ENCODE measurements at regions not wholly inside any gene's neighbourhood (a gene's known extent, or its start where the extent isn't known, plus 50 kb on each side); places are given as distances from the start of the nearest gene placed in this dataset.
A peak's percentile ranks its signal among the peaks of the same experiment; 100 is the strongest.

DNA sequence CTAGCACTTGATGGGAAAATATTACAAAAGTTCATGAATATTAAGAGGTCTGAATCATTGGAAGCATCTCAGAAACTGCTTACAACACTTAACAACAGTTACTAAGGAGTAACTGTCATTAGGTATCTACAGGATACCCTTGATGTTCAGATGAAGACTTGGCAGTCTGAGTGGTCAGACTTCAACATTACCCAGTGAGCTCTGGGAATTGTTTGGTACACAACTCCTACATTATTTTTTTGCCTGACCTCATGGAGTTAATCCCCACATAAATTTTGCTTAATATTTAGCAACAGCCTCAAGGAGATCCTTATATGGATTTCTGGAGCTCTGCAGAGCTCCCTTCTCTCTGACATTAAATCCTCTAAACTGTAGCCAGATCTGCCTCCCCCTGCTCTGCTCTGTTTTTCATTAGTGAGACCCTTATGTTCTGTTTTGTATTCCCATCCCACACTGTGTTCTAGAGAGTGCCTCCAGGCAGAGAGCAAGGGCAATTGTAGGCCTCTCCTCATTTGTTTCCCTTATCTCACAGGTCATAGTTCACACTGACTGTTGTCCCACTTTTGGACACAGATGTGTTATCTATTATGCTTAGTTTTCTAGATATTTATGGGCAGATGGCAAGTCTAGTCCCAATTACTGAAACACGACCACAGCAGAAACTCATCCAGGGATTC lies 368.8 kb downstream of the GASK1B start:
- in situ Hi-C loops (cut with HindIII; ENCODE audit: low sequenced_read_pairs) = no loop called here
- TF ChIP-seq, protein P1, sequence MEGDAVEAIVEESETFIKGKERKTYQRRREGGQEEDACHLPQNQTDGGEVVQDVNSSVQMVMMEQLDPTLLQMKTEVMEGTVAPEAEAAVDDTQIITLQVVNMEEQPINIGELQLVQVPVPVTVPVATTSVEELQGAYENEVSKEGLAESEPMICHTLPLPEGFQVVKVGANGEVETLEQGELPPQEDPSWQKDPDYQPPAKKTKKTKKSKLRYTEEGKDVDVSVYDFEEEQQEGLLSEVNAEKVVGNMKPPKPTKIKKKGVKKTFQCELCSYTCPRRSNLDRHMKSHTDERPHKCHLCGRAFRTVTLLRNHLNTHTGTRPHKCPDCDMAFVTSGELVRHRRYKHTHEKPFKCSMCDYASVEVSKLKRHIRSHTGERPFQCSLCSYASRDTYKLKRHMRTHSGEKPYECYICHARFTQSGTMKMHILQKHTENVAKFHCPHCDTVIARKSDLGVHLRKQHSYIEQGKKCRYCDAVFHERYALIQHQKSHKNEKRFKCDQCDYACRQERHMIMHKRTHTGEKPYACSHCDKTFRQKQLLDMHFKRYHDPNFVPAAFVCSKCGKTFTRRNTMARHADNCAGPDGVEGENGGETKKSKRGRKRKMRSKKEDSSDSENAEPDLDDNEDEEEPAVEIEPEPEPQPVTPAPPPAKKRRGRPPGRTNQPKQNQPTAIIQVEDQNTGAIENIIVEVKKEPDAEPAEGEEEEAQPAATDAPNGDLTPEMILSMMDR (IDR thresholded peaks at IDR 0.05; ENCODE audit: low read depth, low read length) = no peak

DNA sequence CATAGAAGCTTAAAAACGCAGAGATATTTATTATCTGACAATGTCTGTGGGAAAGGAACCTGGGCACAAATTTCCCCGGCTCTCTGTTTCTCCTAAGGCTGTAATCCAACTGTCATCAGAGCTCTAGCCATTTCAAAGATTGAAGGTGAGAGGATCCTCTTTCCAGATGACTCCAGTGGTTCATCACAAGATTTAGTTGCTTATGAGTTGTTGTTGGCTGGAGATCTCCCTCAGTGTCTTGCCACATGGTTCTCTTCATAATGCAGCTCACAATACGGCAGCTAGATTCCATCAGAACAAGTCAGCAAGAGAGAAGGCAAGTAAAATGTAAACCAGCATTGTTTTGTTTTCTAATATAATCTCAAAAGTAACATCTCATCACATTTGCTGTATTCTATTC lies 369.4 kb downstream of the GASK1B start:
- DNase-seq (ENCODE audit: low read depth, low spot score) = no peak
- in situ Hi-C loops (cut with HindIII; ENCODE audit: low sequenced_read_pairs) = no loop called here
- no peak overlapping the region for H3K4me3 ChIP-seq (ENCODE audit: low read depth, low read length)
- TF ChIP-seq, protein P1 (IDR thresholded peaks at IDR 0.05; ENCODE audit: low read depth, low read length) = no peak

More for the DNA sequence above, 368.8 kb downstream of the GASK1B start:
- no peak for DNase-seq (ENCODE audit: low read depth, low spot score)
- H3K4me3 ChIP-seq (ENCODE audit: low read depth, low read length) = no peak overlapping the region

DNA sequence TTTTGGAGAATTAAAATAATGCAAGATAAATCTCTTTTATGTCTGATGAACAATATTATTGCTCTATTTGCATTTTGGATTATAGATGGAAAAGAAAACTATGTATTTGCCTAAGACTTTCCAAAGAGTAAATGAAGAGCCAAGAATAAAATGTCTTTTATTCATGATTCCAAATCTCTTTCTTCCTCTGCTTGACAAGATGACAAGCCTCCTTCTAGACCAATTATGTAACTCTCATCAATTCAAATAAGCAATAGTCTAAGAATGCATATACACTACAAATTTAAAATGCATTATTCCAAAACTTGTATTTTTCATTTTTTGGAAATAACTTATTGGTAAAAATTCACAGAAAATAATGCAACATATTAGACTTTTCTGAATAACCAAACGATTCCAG lies 377.3 kb downstream of the GASK1B start:
- TF ChIP-seq, protein P1 (IDR thresholded peaks at IDR 0.05; ENCODE audit: low read depth, low read length) = no peak
- no peak for DNase-seq (ENCODE audit: low read depth, low spot score)
- in situ Hi-C loops (cut with HindIII; ENCODE audit: low sequenced_read_pairs) = no loop called here
- H3K4me3 ChIP-seq (ENCODE audit: low read depth, low read length) = no peak overlapping the region

DNA sequence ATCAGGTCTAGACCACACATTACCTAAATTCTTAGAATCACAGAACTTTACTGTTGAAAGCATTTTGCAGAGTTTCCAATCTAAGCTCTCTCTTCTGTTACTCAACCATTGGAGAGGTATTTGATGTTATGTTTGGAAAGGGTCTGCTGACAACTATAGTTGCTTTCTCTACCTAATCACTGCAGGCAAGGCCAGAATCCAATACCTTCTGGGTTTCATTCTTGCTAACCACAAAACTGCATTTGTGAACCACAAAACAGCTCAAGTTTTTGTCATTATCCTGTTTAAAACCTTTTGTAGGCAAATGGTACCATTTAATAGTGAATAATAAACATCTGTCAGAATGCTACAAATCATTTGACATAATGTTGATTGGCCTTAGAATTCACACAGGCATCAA lies 380.1 kb downstream of the GASK1B start:
- TF ChIP-seq, protein P1 (IDR thresholded peaks at IDR 0.05; ENCODE audit: low read depth, low read length) = no peak
- H3K4me3 ChIP-seq (ENCODE audit: low read depth, low read length) = no peak overlapping the region
- in situ Hi-C loops (cut with HindIII; ENCODE audit: low sequenced_read_pairs) = no loop called here
- DNase-seq (ENCODE audit: low read depth, low spot score) = peak; percentile 80

DNA sequence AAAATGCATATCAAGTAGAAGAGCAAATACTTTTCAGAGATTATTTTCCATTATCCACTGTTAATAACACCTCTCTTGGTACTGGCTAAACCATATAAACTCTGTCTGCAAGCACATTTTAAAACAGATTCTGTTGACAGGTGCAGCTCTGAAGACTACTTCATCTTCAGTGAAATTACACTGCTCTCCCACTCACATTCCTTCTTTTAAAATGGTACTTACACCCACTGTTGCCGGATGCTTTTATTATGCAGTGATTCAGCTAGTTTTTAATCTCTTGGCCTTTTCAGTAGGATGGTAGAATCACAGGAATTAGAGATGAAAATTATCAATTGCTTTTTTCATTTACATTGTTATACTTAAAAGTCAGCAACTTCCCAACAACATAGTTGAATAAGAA lies 381.6 kb downstream of the GASK1B start:
- TF ChIP-seq, protein P1 (IDR thresholded peaks at IDR 0.05; ENCODE audit: low read depth, low read length) = no peak
- DNase-seq (ENCODE audit: low read depth, low spot score) = no peak
- in situ Hi-C loops (cut with HindIII; ENCODE audit: low sequenced_read_pairs) = no loop called here
- no peak overlapping the region for H3K4me3 ChIP-seq (ENCODE audit: low read depth, low read length)

DNA sequence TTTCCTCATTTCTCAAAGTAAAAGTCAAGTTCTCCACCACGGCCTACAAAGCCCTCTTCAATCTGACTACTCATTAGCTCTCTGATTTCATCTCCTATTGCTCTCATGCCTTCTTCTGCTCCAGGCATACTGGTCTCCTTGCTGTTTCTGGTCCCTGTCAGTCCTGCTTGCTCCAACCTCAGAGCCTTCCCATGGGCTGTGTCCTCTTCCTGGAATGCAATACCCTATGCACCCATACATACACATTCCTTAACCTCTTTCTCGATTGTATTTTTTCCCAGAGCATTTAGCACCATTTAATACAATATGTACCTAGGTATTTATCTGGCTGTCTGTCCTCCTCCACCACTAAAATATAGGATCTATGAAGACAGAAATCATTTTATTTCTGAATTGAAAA lies 385.2 kb downstream of the GASK1B start:
- no peak for DNase-seq (ENCODE audit: low read depth, low spot score)
- H3K4me3 ChIP-seq (ENCODE audit: low read depth, low read length) = no peak overlapping the region
- in situ Hi-C loops (cut with HindIII; ENCODE audit: low sequenced_read_pairs) = no loop called here
- TF ChIP-seq, protein P1 (IDR thresholded peaks at IDR 0.05; ENCODE audit: low read depth, low read length) = no peak

Measured in astrocyte of the spinal cord (primary cell).